GM12878 (cell line): ENCODE measurements at regions not wholly inside any gene's neighbourhood (a gene's known extent, or its start where the extent isn't known, plus 50 kb on each side); places are given as distances from the start of the nearest gene placed in this dataset.

Experiments
- ATAC-seq: fragments of 200-7000 bp; cut with Tn5 transposase; 3 replicates; pipeline ENCODE4 v1.9.1; 2020; ENCODE audit warnings: mild to moderate bottlenecking, moderate library complexity
- BruUV-seq: library from RNA; stranded (reverse); fragments of 400-500 nt; replicated peaks from 2 replicates; lab custom pipeline; 2021; lab: Mats Ljungman, UMichigan
- CTCF ChIA-PET: fragments of 300-600 bp; sonication (Branson Sonifier 250); formaldehyde crosslinking; extraction: SDS; loops from one replicate; lab custom pipeline; 2021; ENCODE audit warnings: inconsistent platforms; lab: Yijun Ruan, JAX
- POLR2A ChIA-PET: fragments of 350-600 bp; formaldehyde crosslinking; extraction: SDS; loops from one replicate; lab custom pipeline; 2021; ENCODE audit warnings: inconsistent platforms; lab: Charles Lee
- RAD21 ChIA-PET: fragments of 300-600 bp; sonication (Branson Sonifier 250); formaldehyde crosslinking; loops from one replicate; lab custom pipeline; 2023; ENCODE audit warnings: antibody characterized with exemption; ENCODE audit not compliant: unreplicated experiment; lab: Charles Lee
- SMC1A ChIA-PET: fragments of 300-600 bp; sonication (Branson Sonifier 250); formaldehyde crosslinking; loops from one replicate; lab custom pipeline; 2023; ENCODE audit not compliant: unreplicated experiment, uncharacterized antibody; lab: Charles Lee
- DNase-seq: peaks from one replicate; pipeline ENCODE4 v3.0.0-alpha.2; 2011; ENCODE audit warnings: low read depth, low spot score
- FAIRE-seq: peaks from 3 replicates; lab custom pipeline; 2011; peaks lifted over from hg19 to GRCh38; lab: Jason Lieb, UNC
- H2AFZ ChIP-seq: 2 replicates; pipeline ENCODE4 v1.6.0; 2011; ENCODE audit warnings: low read depth, low read length, control low read depth; ENCODE audit not compliant: control insufficient read depth
- H3K27ac ChIP-seq: 2 replicates; pipeline ENCODE4 v1.5.1; 2011; ENCODE audit warnings: control low read depth; ENCODE audit not compliant: control insufficient read depth, insufficient read depth
- H3K27me3 ChIP-seq, 2 experiments: replicated peaks in 1 of 2; 2 replicates each; pipeline versions ENCODE4 v1.6.0 to v1.6.1; 2011; ENCODE audit warnings: low read length in 1 of 2; ENCODE audit not compliant: control insufficient read depth in 2 of 2, insufficient read depth in 2 of 2
- H3K36me3 ChIP-seq, 2 experiments: 2 replicates each; pipeline ENCODE4 v1.5.1; 2011; ENCODE audit warnings: low read length in 1 of 2; ENCODE audit not compliant: control insufficient read depth in 2 of 2, insufficient read depth in 2 of 2
- H3K4me1 ChIP-seq: 2 replicates; pipeline ENCODE4 v1.6.1; 2011; ENCODE audit warnings: mild to moderate bottlenecking, low read length, moderate library complexity, mixed read lengths; ENCODE audit not compliant: control insufficient read depth, insufficient read depth
- H3K4me2 ChIP-seq: 2 replicates; pipeline ENCODE4 v1.6.0; 2011; ENCODE audit warnings: control low read depth; ENCODE audit not compliant: control insufficient read depth, insufficient read depth
- H3K4me3 ChIP-seq: fragments of 200-600 bp; sonication (generic); 2 replicates; pipeline ENCODE4 v1.5.1; 2016
- H3K79me2 ChIP-seq: 2 replicates; pipeline ENCODE4 v1.6.0; 2011; ENCODE audit warnings: low read length; ENCODE audit not compliant: control insufficient read depth, insufficient read depth
- H3K9ac ChIP-seq: 2 replicates; pipeline ENCODE4 v1.8.0; 2011; ENCODE audit warnings: low read length, control low read depth, mixed read lengths; ENCODE audit not compliant: control insufficient read depth, insufficient read depth
- H3K9me3 ChIP-seq: replicated peaks from 3 replicates; pipeline ENCODE4 v1.5.1; 2011; ENCODE audit warnings: mild to moderate bottlenecking, low read length; ENCODE audit not compliant: control insufficient read depth, insufficient read depth
- H4K20me1 ChIP-seq: 2 replicates; pipeline ENCODE4 v1.6.0; 2011; ENCODE audit not compliant: control insufficient read depth, insufficient read depth
- BRCA1 ChIP-seq: IDR thresholded peaks from 2 replicates; pipeline ENCODE4 v1.6.1; 2011; ENCODE audit warnings: low read depth, low read length, improper control_type of control experiment
- CREM ChIP-seq: IDR thresholded peaks from 2 replicates; pipeline ENCODE4 v1.6.1; 2014; ENCODE audit warnings: antibody characterized with exemption, low read depth
- FOXM1 ChIP-seq: IDR thresholded peaks from 2 replicates; pipeline ENCODE4 v1.6.1; 2012; ENCODE audit warnings: low read depth, mild to moderate bottlenecking, inconsistent platforms, low read length, moderate library complexity
- RFX5 ChIP-seq: IDR thresholded peaks from 2 replicates; pipeline ENCODE4 v1.6.1; 2011; ENCODE audit warnings: low read depth, low read length, improper control_type of control experiment
- SPI1 ChIP-seq: IDR thresholded peaks from 2 replicates; pipeline ENCODE4 v1.6.1; 2011; ENCODE audit warnings: low read depth, mild to moderate bottlenecking, low read length, moderate library complexity, borderline replicate concordance; ENCODE audit not compliant: insufficient read depth
- TCF12 ChIP-seq: IDR thresholded peaks from 2 replicates; pipeline ENCODE4 v1.6.1; 2011; ENCODE audit warnings: low read depth, mild to moderate bottlenecking, low read length
- YY1 ChIP-seq: IDR thresholded peaks from 2 replicates; pipeline ENCODE4 v1.6.1; 2011; ENCODE audit warnings: low read depth, mild to moderate bottlenecking, low read length
- ZZZ3 ChIP-seq: IDR thresholded peaks from 2 replicates; pipeline ENCODE4 v1.6.1; 2011; ENCODE audit warnings: low read depth; ENCODE audit not compliant: control insufficient read depth, insufficient read length
- WGBS: methylation state at CpG from one replicate; pipeline ENCODE4 v1.1.6; 2016; ENCODE audit warnings: low lambda C conversion rate; ENCODE audit not compliant: insufficient replicate concordance, insufficient coverage; ENCODE audit errors: missing lambda C conversion rate; 5-methylcytosine and 5-hydroxymethylcytosine counted together
- in situ Hi-C: fragments of 300-500 bp; cut with MboI; formaldehyde crosslinking; loops from 9 replicates; pipeline ENCODE4 v1.14.3; 2018; ENCODE audit warnings: mixed read lengths
- intact Hi-C: fragments of 100-400 bp; cut with micrococcal nuclease; formaldehyde crosslinking; loops from one replicate; pipeline ENCODE4 v1.14.2; 2022; ENCODE audit not compliant: unreplicated experiment

- Histone ChIP-seq H3K27ac (no peak overlapping the region), H3K79me2 (no peaks in the 10 kb centered on the region), H3K4me3 (no peak overlapping the region), H2AFZ (no peak overlapping the region), H3K36me3 (no peaks in the 10 kb centered on the region), H3K27me3 (no peaks in the 10 kb centered on the region; a peak in 1 of 4 replicates), H3K4me2 (0 out of 2 replicates have a peak overlapping the region, but pooled peaks have one; percentile 74), H3K9ac (no peak overlapping the region), H4K20me1 (no peaks in the 10 kb centered on the region), H3K4me1 (peaks cover 14% of the 10 kb centered on the region), H3K9me3 (no peaks in the 10 kb centered on the region)
- BruUV-seq: no TSS peak
- SMC1A ChIA-PET: interaction anchor here (0.5 to 4.2 kb wide), 9 partner anchors 8 to 150 kb away, joined by 3 to 26 read pairs (median 3); no protein-coding TSS in a partner anchor
- in situ Hi-C loops: no loop called here
- CTCF ChIA-PET: interaction anchor here (1.0 to 3.5 kb wide), 9 partner anchors 10 to 128 kb away, joined by 3 to 27 read pairs (median 7); no protein-coding TSS in a partner anchor
- FAIRE-seq: no peak
- TF ChIP-seq RFX5 (no peak), FOXM1 (0 out of 2 replicates have a peak, but pooled peaks have one; percentile 20), CREM (no peak), ZZZ3 (peak; percentile 20), TCF12 (no peak), YY1 (no peak), BRCA1 (no peak), SPI1 (peak; percentile 59; the same call in 1 of the 2 replicates)
- no peak for DNase-seq
- RAD21 ChIA-PET: interaction anchor here (1.1 to 1.3 kb wide), 2 partner anchors 32 to 107 kb away, joined by 3 to 4 read pairs; no protein-coding TSS in a partner anchor
- no peak; the same call in 2 of the 3 replicates for ATAC-seq
- intact Hi-C loops: no loop called here
- WGBS: 1% methylated on average over 4 of the region's 4 CpGs
- POLR2A ChIA-PET: no interaction called here
These were observed 80.7 kb upstream of the CD83 start for GRCh38 chr6:14036911-14037310.
